IMR-90 (cell line): ENCODE measurements at regions not wholly inside any gene's neighbourhood (a gene's known extent, or its start where the extent isn't known, plus 50 kb on each side); places are given as distances from the start of the nearest gene placed in this dataset.

Source experiments
- ATAC-seq: fragments of 200-7000 bp; cut with Tn5 transposase; 2 replicates; pipeline ENCODE4 v1.9.1; 2020; ENCODE audit warnings: low read depth, mild to moderate bottlenecking, moderate library complexity
- BruUV-seq: library from RNA; stranded (reverse); fragments of 400-500 nt; replicated peaks from 2 replicates; lab custom pipeline; 2021; lab: Mats Ljungman, UMichigan
- CTCF ChIA-PET: fragments of 300-600 bp; formaldehyde crosslinking; extraction: SDS; loops from one replicate; lab custom pipeline; 2021; ENCODE audit warnings: antibody characterized with exemption; lab: Yijun Ruan, JAX
- POLR2A ChIA-PET: fragments of 300-600 bp; sonication (Branson Sonifier 250); formaldehyde crosslinking; loops from one replicate; lab custom pipeline; 2022; ENCODE audit warnings: antibody characterized with exemption; ENCODE audit not compliant: unreplicated experiment; lab: Charles Lee
- DNase-seq: peaks from one replicate; pipeline ENCODE4 v3.0.0; 2013
- H2AFZ ChIP-seq: replicated peaks from 2 replicates; pipeline ENCODE3; 2013; ENCODE audit warnings: low read length, mild to moderate bottlenecking; ENCODE audit not compliant: poor library complexity
- H2AK5ac ChIP-seq: 2 replicates; pipeline ENCODE4 v1.6.1; 2013; ENCODE audit warnings: low read depth, low read length, inconsistent platforms
- H2AK9ac ChIP-seq: replicated peaks from 2 replicates; pipeline ENCODE3; 2013; ENCODE audit warnings: mild to moderate bottlenecking, low read depth, low read length, moderate library complexity; ENCODE audit not compliant: poor library complexity
- H2BK120ac ChIP-seq: 2 replicates; pipeline ENCODE4 v1.6.1; 2013; ENCODE audit warnings: low read depth, low read length, inconsistent platforms
- H2BK15ac ChIP-seq: 3 replicates; pipeline ENCODE4 v1.6.1; 2013; ENCODE audit warnings: low read depth, low read length, inconsistent platforms
- H2BK20ac ChIP-seq: 2 replicates; pipeline ENCODE4 v1.6.1; 2013; ENCODE audit warnings: low read depth, mild to moderate bottlenecking, inconsistent platforms, low read length, moderate library complexity
- H2BK5ac ChIP-seq: 2 replicates; pipeline ENCODE4 v1.6.1; 2013; ENCODE audit warnings: mild to moderate bottlenecking, low read depth, low read length, inconsistent platforms; ENCODE audit not compliant: poor library complexity, severe bottlenecking
- H3K14ac ChIP-seq: replicated peaks from 2 replicates; pipeline ENCODE4 v1.6.1; 2013; ENCODE audit warnings: low read depth, low read length, inconsistent platforms
- H3K18ac ChIP-seq: 2 replicates; pipeline ENCODE4 v1.6.1; 2013; ENCODE audit warnings: low read depth, low read length, control low read depth
- H3K23ac ChIP-seq: 2 replicates; pipeline ENCODE4 v1.6.1; 2013; ENCODE audit warnings: low read depth, low read length, inconsistent platforms
- H3K27ac ChIP-seq: 2 replicates; pipeline ENCODE4 v1.5.1; 2013; ENCODE audit warnings: mild to moderate bottlenecking, control low read depth, low read length; ENCODE audit not compliant: insufficient read depth
- H3K27me3 ChIP-seq: 2 replicates; pipeline ENCODE4 v1.6.1; 2013; ENCODE audit warnings: low read length; ENCODE audit not compliant: control insufficient read depth, insufficient read depth
- H3K36me3 ChIP-seq: 2 replicates; pipeline ENCODE4 v1.6.1; 2013; ENCODE audit warnings: low read length, mixed read lengths; ENCODE audit not compliant: control insufficient read depth, insufficient read depth
- H3K4ac ChIP-seq: 2 replicates; pipeline ENCODE4 v1.6.1; 2013; ENCODE audit warnings: low read depth, low read length, inconsistent platforms
- H3K4me1 ChIP-seq: 2 replicates; pipeline ENCODE4 v1.6.1; 2013; ENCODE audit warnings: low read length, mixed read lengths; ENCODE audit not compliant: control insufficient read depth, insufficient read depth
- H3K4me2 ChIP-seq: 2 replicates; pipeline ENCODE4 v1.6.1; 2013; ENCODE audit warnings: low read depth, mild to moderate bottlenecking, control low read depth, low read length, moderate library complexity
- H3K4me3 ChIP-seq: 2 replicates; pipeline ENCODE4 v1.5.1; 2013; ENCODE audit warnings: low read depth, mild to moderate bottlenecking, control low read depth, low read length, moderate library complexity; ENCODE audit not compliant: insufficient read depth
- H3K56ac ChIP-seq: 2 replicates; pipeline ENCODE4 v1.6.1; 2013; ENCODE audit warnings: low read length, inconsistent platforms; ENCODE audit not compliant: insufficient read depth; ENCODE audit errors: extremely low read depth
- H3K79me1 ChIP-seq, 2 experiments: 2 replicates each; pipeline ENCODE4 v1.6.1; 2013; ENCODE audit warnings: low read length in 2 of 2, inconsistent platforms in 1 of 2, low read depth in 1 of 2
- H3K9ac ChIP-seq: 2 replicates; pipeline ENCODE4 v1.6.1; 2013; ENCODE audit warnings: low read depth, low read length, control low read depth
- H3K9me1 ChIP-seq: 2 replicates; pipeline ENCODE4 v1.6.1; 2013; ENCODE audit warnings: low read length, inconsistent platforms; ENCODE audit not compliant: insufficient read depth
- H3K9me3 ChIP-seq: 2 replicates; pipeline ENCODE4 v1.6.1; 2013; ENCODE audit warnings: low read length; ENCODE audit not compliant: control insufficient read depth, insufficient read depth
- H4K20me1 ChIP-seq: 2 replicates; pipeline ENCODE4 v1.6.1; 2013; ENCODE audit warnings: low read length, inconsistent platforms; ENCODE audit not compliant: insufficient read depth
- H4K5ac ChIP-seq: 2 replicates; pipeline ENCODE4 v1.6.1; 2013; ENCODE audit warnings: mild to moderate bottlenecking, low read depth, low read length, control low read depth
- H4K8ac ChIP-seq, 2 experiments: 2 replicates each; pipeline ENCODE4 v1.6.1; 2013; ENCODE audit warnings: low read depth in 2 of 2, low read length in 2 of 2, control low read depth in 1 of 2, inconsistent platforms in 1 of 2
- H4K91ac ChIP-seq: 2 replicates; pipeline ENCODE4 v1.6.1; 2013; ENCODE audit warnings: low read depth, low read length, inconsistent platforms; ENCODE audit not compliant: insufficient read depth
- CEBPB ChIP-seq: IDR thresholded peaks from 2 replicates; pipeline ENCODE4 v1.6.1; 2012; ENCODE audit warnings: low read depth, low read length, improper control_type of control experiment
- CHD1 ChIP-seq: IDR thresholded peaks from 2 replicates; pipeline ENCODE4 v1.6.1; 2012; ENCODE audit warnings: low read depth, low read length, improper control_type of control experiment
- RFX5 ChIP-seq: IDR thresholded peaks from 2 replicates; pipeline ENCODE4 v1.8.0; 2012; ENCODE audit warnings: low read depth, mild to moderate bottlenecking, low read length, moderate library complexity
- SMC3 ChIP-seq: fragments of 150-350 bp; IDR thresholded peaks from 2 replicates; pipeline ENCODE4 v1.6.1; 2016; ENCODE audit warnings: low read depth, mild to moderate bottlenecking, antibody characterized with exemption, low read length, moderate library complexity
- WGBS, 2 experiments: methylation state at CpG; one replicate each; pipeline versions ENCODE4 v1.1.5 to v1.1.7; 2013; ENCODE audit warnings: missing lambda C conversion rate in 2 of 2; ENCODE audit not compliant: insufficient read length in 1 of 2; ENCODE audit errors: extremely low coverage in 2 of 2; 5-methylcytosine and 5-hydroxymethylcytosine counted together
- dilution Hi-C: fragments of 300-500 bp; cut with HindIII; formaldehyde crosslinking; loops from one replicate; pipeline ENCODE4 v1.14.3; 2018; ENCODE audit warnings: low sequenced_read_pairs; ENCODE audit not compliant: unreplicated experiment
- in situ Hi-C: fragments of 300-500 bp; cut with MboI; formaldehyde crosslinking; loops from 3 replicates; pipeline ENCODE4 v1.14.3; 2019; ENCODE audit warnings: low sequenced_read_pairs, inconsistent platforms, mixed read lengths
- intact Hi-C: fragments of 100-400 bp; cut with micrococcal nuclease; formaldehyde crosslinking; loops from 2 replicates; pipeline ENCODE4 v1.10.0; 2022

DNA sequence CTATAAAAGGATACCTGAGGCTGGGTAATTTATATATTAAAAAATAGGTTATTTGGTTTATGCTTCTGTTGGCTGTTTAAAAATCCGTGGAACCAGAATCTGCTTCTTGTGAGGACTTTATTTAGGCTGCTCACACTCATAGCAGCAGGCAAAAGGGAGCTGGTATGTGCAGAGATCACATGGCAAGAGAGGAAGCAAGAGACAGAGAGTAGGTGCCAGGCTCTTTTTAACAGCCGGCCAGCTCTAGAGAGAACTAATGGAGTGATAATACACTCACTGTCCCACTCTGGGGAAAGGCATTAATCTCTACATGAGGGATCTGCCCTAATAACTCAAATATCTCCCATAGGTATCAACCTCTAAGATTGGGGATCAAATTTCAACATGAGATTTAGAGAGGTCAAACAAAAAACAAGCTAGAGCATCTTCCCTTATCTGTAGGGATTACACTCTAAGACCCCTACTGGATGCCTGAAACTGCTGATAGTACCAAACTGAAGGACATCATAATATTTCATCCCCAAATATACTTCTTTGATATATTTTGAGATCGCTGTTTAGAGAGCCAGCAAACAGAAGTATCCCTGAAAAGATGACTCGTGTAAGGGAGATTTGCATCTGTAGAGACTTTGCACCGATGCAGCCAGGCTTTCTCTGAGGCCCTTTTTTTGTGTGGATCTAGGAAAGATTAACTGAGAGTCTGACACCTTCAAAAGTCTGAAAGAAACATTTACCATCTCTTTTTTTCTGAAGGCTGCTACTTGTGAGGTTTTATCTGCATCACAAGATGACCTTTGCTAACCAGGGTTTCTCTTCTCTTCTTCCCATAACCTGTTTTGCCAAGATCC, 717.0 kb upstream of the MBL2 start:
- CTCF ChIA-PET = no interaction called here
- DNase-seq (no peak), ATAC-seq (no peak)
- Histone ChIP-seq H2BK120ac (no peak overlapping the region), H3K27ac (no peak overlapping the region), H3K36me3 (no peaks in the 10 kb centered on the region), H3K9me1 (no peaks in the 10 kb centered on the region), H2AK5ac (no peak overlapping the region), H3K4ac (no peak overlapping the region), H2AK9ac (no peak overlapping the region), H2BK5ac (no peak overlapping the region), H2AFZ (no peak overlapping the region), H2BK15ac (no peak overlapping the region), H2BK20ac (no peak overlapping the region), H3K56ac (no peak overlapping the region), H3K9me3 (no peaks in the 10 kb centered on the region; the same call in 1 of the 2 replicates), H3K4me2 (no peak overlapping the region), H3K4me1 (no peaks in the 10 kb centered on the region), H3K27me3 (no peaks in the 10 kb centered on the region), H4K5ac (no peak overlapping the region), H3K4me3 (no peak overlapping the region), H3K23ac (no peak overlapping the region), H4K20me1 (no peaks in the 10 kb centered on the region), H3K14ac (no peak overlapping the region), H3K9ac (no peak overlapping the region), H4K91ac (no peak overlapping the region), H3K79me1 (no peaks in the 10 kb centered on the region), H4K8ac (no peak overlapping the region), H3K18ac (no peak overlapping the region)
- BruUV-seq = no TSS peak
- in situ Hi-C loops = no loop called here
- TF ChIP-seq CEBPB (no peak), CHD1 (no peak), RFX5 (no peak), SMC3 (no peak)
- intact Hi-C loops = no loop called here
- dilution Hi-C loops = no loop called here
- POLR2A ChIA-PET = no interaction called here
- WGBS, 2 experiments = no CpG with 5 or more reads among the region's 5 CpGs
